ENCODE measurements at regions not wholly inside any gene's neighbourhood (a gene's known extent, or its start where the extent isn't known, plus 50 kb on each side); places are given as distances from the start of the nearest gene placed in this dataset.

DNA sequence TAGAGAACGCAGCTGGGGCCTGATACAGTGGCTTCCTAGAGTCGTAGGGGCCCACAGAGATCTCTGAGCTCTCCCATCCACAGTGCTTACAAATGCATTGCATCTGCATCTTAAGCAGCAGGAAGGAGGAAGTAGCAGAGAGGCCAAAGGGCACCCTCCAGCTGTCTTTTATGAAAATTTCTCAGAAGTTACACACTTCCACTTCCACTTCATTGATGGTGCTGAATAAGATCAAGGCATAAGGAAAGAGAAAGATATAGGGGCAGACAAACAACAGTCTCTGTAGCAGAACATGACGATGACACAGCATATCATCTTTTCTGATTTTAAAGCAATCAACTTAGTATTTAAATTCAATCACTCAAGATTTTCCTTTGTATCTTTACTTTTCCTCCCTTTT, 51.6 kb upstream of the ABCC9 start (continued):
- TF ChIP-seq ARHGAP35 (IDR thresholded peaks at IDR 0.05; ENCODE audit: partially characterized antibody), result no peak
- TF ChIP-seq, protein P1, sequence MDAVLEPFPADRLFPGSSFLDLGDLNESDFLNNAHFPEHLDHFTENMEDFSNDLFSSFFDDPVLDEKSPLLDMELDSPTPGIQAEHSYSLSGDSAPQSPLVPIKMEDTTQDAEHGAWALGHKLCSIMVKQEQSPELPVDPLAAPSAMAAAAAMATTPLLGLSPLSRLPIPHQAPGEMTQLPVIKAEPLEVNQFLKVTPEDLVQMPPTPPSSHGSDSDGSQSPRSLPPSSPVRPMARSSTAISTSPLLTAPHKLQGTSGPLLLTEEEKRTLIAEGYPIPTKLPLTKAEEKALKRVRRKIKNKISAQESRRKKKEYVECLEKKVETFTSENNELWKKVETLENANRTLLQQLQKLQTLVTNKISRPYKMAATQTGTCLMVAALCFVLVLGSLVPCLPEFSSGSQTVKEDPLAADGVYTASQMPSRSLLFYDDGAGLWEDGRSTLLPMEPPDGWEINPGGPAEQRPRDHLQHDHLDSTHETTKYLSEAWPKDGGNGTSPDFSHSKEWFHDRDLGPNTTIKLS (IDR thresholded peaks at IDR 0.05; ENCODE audit: borderline replicate concordance, low read depth), result no peak
- no peak for TF ChIP-seq ZNF766 (CRISPR knock-in tag; conservative IDR thresholded peaks at IDR 0.05)
- TF ChIP-seq CBFA2T3 (IDR thresholded peaks at IDR 0.05), result peak; percentile 86
- TF ChIP-seq, protein P2, sequence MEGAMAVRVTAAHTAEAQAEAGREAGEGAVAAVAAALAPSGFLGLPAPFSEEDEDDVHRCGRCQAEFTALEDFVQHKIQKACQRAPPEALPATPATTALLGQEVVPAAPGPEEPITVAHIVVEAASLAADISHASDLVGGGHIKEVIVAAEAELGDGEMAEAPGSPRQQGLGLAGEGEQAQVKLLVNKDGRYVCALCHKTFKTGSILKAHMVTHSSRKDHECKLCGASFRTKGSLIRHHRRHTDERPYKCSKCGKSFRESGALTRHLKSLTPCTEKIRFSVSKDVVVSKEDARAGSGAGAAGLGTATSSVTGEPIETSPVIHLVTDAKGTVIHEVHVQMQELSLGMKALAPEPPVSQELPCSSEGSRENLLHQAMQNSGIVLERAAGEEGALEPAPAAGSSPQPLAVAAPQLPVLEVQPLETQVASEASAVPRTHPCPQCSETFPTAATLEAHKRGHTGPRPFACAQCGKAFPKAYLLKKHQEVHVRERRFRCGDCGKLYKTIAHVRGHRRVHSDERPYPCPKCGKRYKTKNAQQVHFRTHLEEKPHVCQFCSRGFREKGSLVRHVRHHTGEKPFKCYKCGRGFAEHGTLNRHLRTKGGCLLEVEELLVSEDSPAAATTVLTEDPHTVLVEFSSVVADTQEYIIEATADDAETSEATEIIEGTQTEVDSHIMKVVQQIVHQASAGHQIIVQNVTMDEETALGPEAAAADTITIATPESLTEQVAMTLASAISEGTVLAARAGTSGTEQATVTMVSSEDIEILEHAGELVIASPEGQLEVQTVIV (CRISPR knock-in tag; IDR thresholded peaks at IDR 0.05; ENCODE audit: borderline replicate concordance), result no peak
- no peak for TF ChIP-seq ATF7 (IDR thresholded peaks at IDR 0.05)
- TF ChIP-seq RAD51 (IDR thresholded peaks at IDR 0.05; ENCODE audit: borderline replicate concordance, low read depth), result no peak
- no peak for TF ChIP-seq LCOR (CRISPR knock-in tag; IDR thresholded peaks at IDR 0.05)
- no peak for TF ChIP-seq HMGN3 (IDR thresholded peaks at IDR 0.05; ENCODE audit: borderline replicate concordance, extremely low read depth, insufficient read length, low read depth, low read length)
- TF ChIP-seq PRPF4 (IDR thresholded peaks at IDR 0.05; ENCODE audit: insufficient read depth, low read depth, low read length, poor library complexity, severe bottlenecking), result no peak
- no peak for TF ChIP-seq PTBP1 (IDR thresholded peaks at IDR 0.05; ENCODE audit: low read depth, low read length)
- TF ChIP-seq, protein P3, sequence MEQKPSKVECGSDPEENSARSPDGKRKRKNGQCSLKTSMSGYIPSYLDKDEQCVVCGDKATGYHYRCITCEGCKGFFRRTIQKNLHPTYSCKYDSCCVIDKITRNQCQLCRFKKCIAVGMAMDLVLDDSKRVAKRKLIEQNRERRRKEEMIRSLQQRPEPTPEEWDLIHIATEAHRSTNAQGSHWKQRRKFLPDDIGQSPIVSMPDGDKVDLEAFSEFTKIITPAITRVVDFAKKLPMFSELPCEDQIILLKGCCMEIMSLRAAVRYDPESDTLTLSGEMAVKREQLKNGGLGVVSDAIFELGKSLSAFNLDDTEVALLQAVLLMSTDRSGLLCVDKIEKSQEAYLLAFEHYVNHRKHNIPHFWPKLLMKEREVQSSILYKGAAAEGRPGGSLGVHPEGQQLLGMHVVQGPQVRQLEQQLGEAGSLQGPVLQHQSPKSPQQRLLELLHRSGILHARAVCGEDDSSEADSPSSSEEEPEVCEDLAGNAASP (IDR thresholded peaks at IDR 0.05), result no peak
- no peak for TF ChIP-seq ZNF41 (CRISPR knock-in tag; conservative IDR thresholded peaks at IDR 0.05)
- no peak for TF ChIP-seq ZBTB8A (IDR thresholded peaks at IDR 0.05; ENCODE audit: partially characterized antibody)
- TF ChIP-seq, protein P4, sequence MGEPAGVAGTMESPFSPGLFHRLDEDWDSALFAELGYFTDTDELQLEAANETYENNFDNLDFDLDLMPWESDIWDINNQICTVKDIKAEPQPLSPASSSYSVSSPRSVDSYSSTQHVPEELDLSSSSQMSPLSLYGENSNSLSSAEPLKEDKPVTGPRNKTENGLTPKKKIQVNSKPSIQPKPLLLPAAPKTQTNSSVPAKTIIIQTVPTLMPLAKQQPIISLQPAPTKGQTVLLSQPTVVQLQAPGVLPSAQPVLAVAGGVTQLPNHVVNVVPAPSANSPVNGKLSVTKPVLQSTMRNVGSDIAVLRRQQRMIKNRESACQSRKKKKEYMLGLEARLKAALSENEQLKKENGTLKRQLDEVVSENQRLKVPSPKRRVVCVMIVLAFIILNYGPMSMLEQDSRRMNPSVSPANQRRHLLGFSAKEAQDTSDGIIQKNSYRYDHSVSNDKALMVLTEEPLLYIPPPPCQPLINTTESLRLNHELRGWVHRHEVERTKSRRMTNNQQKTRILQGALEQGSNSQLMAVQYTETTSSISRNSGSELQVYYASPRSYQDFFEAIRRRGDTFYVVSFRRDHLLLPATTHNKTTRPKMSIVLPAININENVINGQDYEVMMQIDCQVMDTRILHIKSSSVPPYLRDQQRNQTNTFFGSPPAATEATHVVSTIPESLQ (CRISPR knock-in tag; IDR thresholded peaks at IDR 0.05), result no peak
- no peak for TF ChIP-seq DDX20 (tag; IDR thresholded peaks at IDR 0.05; ENCODE audit: low read depth)
- TF ChIP-seq MAZ (CRISPR knock-in tag; conservative IDR thresholded peaks at IDR 0.05 in 1 of 2, IDR thresholded peaks at IDR 0.05 in 1 of 2), result no peak
- TF ChIP-seq NCOA6 (IDR thresholded peaks at IDR 0.05), result no peak
- TF ChIP-seq CBX3 (IDR thresholded peaks at IDR 0.05; ENCODE audit: borderline replicate concordance in 1 of 2, low read length in 2 of 2), result no peak

Data from K562 (cell line).